ENCODE measurements at regions not wholly inside any gene's neighbourhood (a gene's known extent, or its start where the extent isn't known, plus 50 kb on each side); places are given as distances from the start of the nearest gene placed in this dataset.
"Not testable (repeated sequence)": the region's sequence is repeated elsewhere in the genome, so short reads cannot be mapped to it uniquely, and the experiment has no call there.

GRCh38 chr6:74720923-74721322 is 484.9 kb downstream of the COL12A1 start:
- TF ChIP-seq CTCF (IDR thresholded peaks at IDR 0.05) = no peak
- no peak for DNase-seq (ENCODE audit: low spot score)
- H3K27me3 ChIP-seq (replicated peaks; ENCODE audit: insufficient read depth) = no peaks in the 10 kb centered on the region
- H3K36me3 ChIP-seq = no peaks in the 10 kb centered on the region
- no peak for ATAC-seq (ENCODE audit: insufficient number of reproducible peaks, low FRiP score, low read depth)
- H3K4me3 ChIP-seq = no peak overlapping the region
- no peak overlapping the region for H3K27ac ChIP-seq
- H3K9me3 ChIP-seq = peaks cover 5% of the 10 kb centered on the region
- H3K4me1 ChIP-seq (ENCODE audit: control insufficient read depth in 1 of 2, low read depth in 2 of 2) = no peaks in the 10 kb centered on the region

GRCh38 chr6:74717591-74717990 is 488.3 kb downstream of the COL12A1 start:
- no peaks in the 10 kb centered on the region for H3K27me3 ChIP-seq (replicated peaks; ENCODE audit: insufficient read depth)
- no peak overlapping the region for H3K27ac ChIP-seq
- no peak for TF ChIP-seq CTCF (IDR thresholded peaks at IDR 0.05)
- H3K36me3 ChIP-seq = no peaks in the 10 kb centered on the region
- H3K4me1 ChIP-seq (ENCODE audit: control insufficient read depth in 1 of 2, low read depth in 2 of 2) = no peaks in the 10 kb centered on the region
- peaks cover 5% of the 10 kb centered on the region for H3K9me3 ChIP-seq
- no peak for DNase-seq (ENCODE audit: low spot score)
- no peak for ATAC-seq (ENCODE audit: insufficient number of reproducible peaks, low FRiP score, low read depth)
- no peak overlapping the region for H3K4me3 ChIP-seq

- Histone ChIP-seq H3K9me3 (peaks cover 5% of the 10 kb centered on the region), H3K27me3 (replicated peaks; ENCODE audit: insufficient read depth) (no peaks in the 10 kb centered on the region), H3K27ac (no peak overlapping the region), H3K4me3 (no peak overlapping the region), H3K36me3 (no peaks in the 10 kb centered on the region), H3K4me1 (ENCODE audit: control insufficient read depth in 1 of 2, low read depth in 2 of 2) (no peaks in the 10 kb centered on the region)
- no peak for TF ChIP-seq CTCF (IDR thresholded peaks at IDR 0.05)
- DNase-seq (ENCODE audit: low spot score) = no peak
- no peak for ATAC-seq (ENCODE audit: insufficient number of reproducible peaks, low FRiP score, low read depth)
Measured at GRCh38 chr6:74715355-74716085, 490.3 kb downstream of the COL12A1 start.

GRCh38 chr6:74713941-74714340 is 491.9 kb downstream of the COL12A1 start:
- H3K4me3 ChIP-seq = no peak overlapping the region
- no peak for ATAC-seq (ENCODE audit: insufficient number of reproducible peaks, low FRiP score, low read depth)
- DNase-seq (ENCODE audit: low spot score) = no peak
- H3K9me3 ChIP-seq = peaks cover 5% of the 10 kb centered on the region
- no peaks in the 10 kb centered on the region for H3K36me3 ChIP-seq
- no peak for TF ChIP-seq CTCF (IDR thresholded peaks at IDR 0.05)
- no peak overlapping the region for H3K27ac ChIP-seq
- H3K4me1 ChIP-seq (ENCODE audit: control insufficient read depth in 1 of 2, low read depth in 2 of 2) = no peaks in the 10 kb centered on the region
- no peaks in the 10 kb centered on the region for H3K27me3 ChIP-seq (replicated peaks; ENCODE audit: insufficient read depth)

- no peak for TF ChIP-seq CTCF (IDR thresholded peaks at IDR 0.05)
- DNase-seq (ENCODE audit: low spot score) = no peak
- H3K4me3 ChIP-seq = no peak overlapping the region
Measured at GRCh38 chr6:74705451-74705850, 500.4 kb downstream of the COL12A1 start.

GRCh38 chr6:74704540-74704939 is 501.3 kb downstream of the COL12A1 start:
- H3K4me1 ChIP-seq (ENCODE audit: control insufficient read depth in 1 of 2, low read depth in 2 of 2); ATAC-seq (ENCODE audit: insufficient number of reproducible peaks, low FRiP score, low read depth); H3K27me3 ChIP-seq (replicated peaks; ENCODE audit: insufficient read depth); H3K27ac ChIP-seq; H3K4me3 ChIP-seq; H3K36me3 ChIP-seq; H3K9me3 ChIP-seq; DNase-seq (ENCODE audit: low spot score): not testable (repeated sequence)

More at GRCh38 chr6:74705451-74705850, 500.4 kb downstream of the COL12A1 start:
- no peak for ATAC-seq (ENCODE audit: insufficient number of reproducible peaks, low FRiP score, low read depth)
- H3K9me3 ChIP-seq = no peaks in the 10 kb centered on the region
- H3K27me3 ChIP-seq (replicated peaks; ENCODE audit: insufficient read depth) = no peaks in the 10 kb centered on the region
- no peaks in the 10 kb centered on the region for H3K36me3 ChIP-seq
- H3K27ac ChIP-seq = no peak overlapping the region
- H3K4me1 ChIP-seq (ENCODE audit: control insufficient read depth in 1 of 2, low read depth in 2 of 2) = no peaks in the 10 kb centered on the region

All from thoracic aorta (tissue), 2 donors.